Ishikawa (cell line): ENCODE measurements at regions not wholly inside any gene's neighbourhood (a gene's known extent, or its start where the extent isn't known, plus 50 kb on each side); places are given as distances from the start of the nearest gene placed in this dataset.

Source experiments
- CEBPB ChIP-seq: IDR thresholded peaks from 2 replicates; pipeline ENCODE4 v1.6.1; 2012
- CREB1 ChIP-seq: IDR thresholded peaks from 2 replicates; pipeline ENCODE4 v1.6.1; 2012; ENCODE audit warnings: low read depth
- EGR1 ChIP-seq: IDR thresholded peaks from 2 replicates; pipeline ENCODE4 v1.6.1; 2012
- EP300 ChIP-seq: IDR thresholded peaks from 2 replicates; pipeline ENCODE4 v1.6.1; 2012; ENCODE audit warnings: borderline replicate concordance
- FOXM1 ChIP-seq: IDR thresholded peaks from 2 replicates; pipeline ENCODE4 v1.6.1; 2012; ENCODE audit warnings: low read depth, borderline replicate concordance
- NFIC ChIP-seq: IDR thresholded peaks from 2 replicates; pipeline ENCODE4 v1.6.1; 2012
- RAD21 ChIP-seq: IDR thresholded peaks from 2 replicates; pipeline ENCODE4 v1.6.1; 2012; ENCODE audit warnings: low read depth
- REST ChIP-seq: IDR thresholded peaks from 2 replicates; pipeline ENCODE4 v1.6.1; 2012; ENCODE audit warnings: low read depth, mild to moderate bottlenecking
- TAF1 ChIP-seq: IDR thresholded peaks from 2 replicates; pipeline ENCODE4 v1.6.1; 2012; ENCODE audit warnings: low read depth, mild to moderate bottlenecking
- TCF12 ChIP-seq: IDR thresholded peaks from 2 replicates; pipeline ENCODE4 v1.6.1; 2012; ENCODE audit warnings: low read depth
- TEAD4 ChIP-seq: IDR thresholded peaks from 2 replicates; pipeline ENCODE4 v1.6.1; 2012
- YY1 ChIP-seq: IDR thresholded peaks from 2 replicates; pipeline ENCODE4 v1.6.1; 2012; ENCODE audit warnings: low read depth
- ZBTB7A ChIP-seq: IDR thresholded peaks from 2 replicates; pipeline ENCODE4 v1.6.1; 2012; ENCODE audit warnings: low read depth
- TF ChIP-seq, protein P1 (sequence below): IDR thresholded peaks from 2 replicates; pipeline ENCODE4 v1.6.1; 2012
- TF ChIP-seq, protein P2 (sequence below): IDR thresholded peaks from 2 replicates; pipeline ENCODE4 v1.6.1; 2012

DNA sequence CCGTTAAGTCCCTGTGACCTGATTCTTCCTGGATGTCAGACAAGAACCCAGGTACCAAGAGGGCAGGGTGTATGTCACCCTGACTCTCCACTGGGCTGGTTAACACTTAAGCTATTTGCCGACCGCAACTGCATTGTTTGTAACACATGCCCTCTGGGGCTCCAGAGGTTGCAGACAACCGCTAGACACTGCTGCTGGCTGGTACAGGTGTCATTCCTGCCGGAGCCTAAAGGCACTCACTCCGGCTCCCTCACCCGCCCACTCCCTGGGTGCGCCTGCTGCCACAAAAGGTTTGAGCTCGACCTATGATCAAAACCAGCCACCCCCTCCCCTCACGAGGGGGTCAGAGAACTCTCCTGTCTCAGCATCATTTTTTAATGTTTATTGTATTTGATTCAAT lies 208.2 kb downstream of the FAT4 start:
- TF ChIP-seq ZBTB7A (no peak), CREB1 (no peak), EGR1 (no peak), NFIC (no peak), TEAD4 (no peak), FOXM1 (no peak), EP300 (no peak), REST (no peak), RAD21 (no peak), TAF1 (no peak), CEBPB (no peak)
- TF ChIP-seq, protein P1, sequence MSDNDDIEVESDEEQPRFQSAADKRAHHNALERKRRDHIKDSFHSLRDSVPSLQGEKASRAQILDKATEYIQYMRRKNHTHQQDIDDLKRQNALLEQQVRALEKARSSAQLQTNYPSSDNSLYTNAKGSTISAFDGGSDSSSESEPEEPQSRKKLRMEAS = no peak
- TF ChIP-seq, protein P2, sequence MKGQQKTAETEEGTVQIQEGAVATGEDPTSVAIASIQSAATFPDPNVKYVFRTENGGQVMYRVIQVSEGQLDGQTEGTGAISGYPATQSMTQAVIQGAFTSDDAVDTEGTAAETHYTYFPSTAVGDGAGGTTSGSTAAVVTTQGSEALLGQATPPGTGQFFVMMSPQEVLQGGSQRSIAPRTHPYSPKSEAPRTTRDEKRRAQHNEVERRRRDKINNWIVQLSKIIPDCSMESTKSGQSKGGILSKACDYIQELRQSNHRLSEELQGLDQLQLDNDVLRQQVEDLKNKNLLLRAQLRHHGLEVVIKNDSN = no peak

GRCh38 chr4:125526420-125526819 lies 211.7 kb downstream of the FAT4 start:
- TF ChIP-seq EGR1 (no peak), YY1 (no peak), RAD21 (no peak), CEBPB (no peak), TEAD4 (no peak), TAF1 (no peak)

DNA sequence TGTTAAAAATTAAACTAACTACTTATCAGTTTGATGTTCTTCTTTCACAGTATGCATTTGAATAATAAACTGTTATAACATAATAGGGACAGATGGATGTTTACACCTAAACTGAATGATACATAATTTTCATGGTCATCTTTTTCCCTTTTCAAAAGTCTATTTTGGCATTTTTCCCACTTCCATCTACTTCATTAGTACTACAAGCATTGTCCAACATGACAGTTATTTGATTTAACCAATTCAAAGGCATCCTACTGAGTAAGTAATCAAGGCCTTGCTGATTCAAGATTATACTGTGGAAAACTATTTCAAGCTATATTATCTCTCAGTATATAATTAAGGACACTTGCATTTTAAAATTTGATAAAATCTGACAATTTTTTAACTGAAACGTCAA lies 212.9 kb downstream of the FAT4 start:
- no peak for TF ChIP-seq CREB1
- no peak for TF ChIP-seq FOXM1
- TF ChIP-seq, protein P1 = no peak

DNA sequence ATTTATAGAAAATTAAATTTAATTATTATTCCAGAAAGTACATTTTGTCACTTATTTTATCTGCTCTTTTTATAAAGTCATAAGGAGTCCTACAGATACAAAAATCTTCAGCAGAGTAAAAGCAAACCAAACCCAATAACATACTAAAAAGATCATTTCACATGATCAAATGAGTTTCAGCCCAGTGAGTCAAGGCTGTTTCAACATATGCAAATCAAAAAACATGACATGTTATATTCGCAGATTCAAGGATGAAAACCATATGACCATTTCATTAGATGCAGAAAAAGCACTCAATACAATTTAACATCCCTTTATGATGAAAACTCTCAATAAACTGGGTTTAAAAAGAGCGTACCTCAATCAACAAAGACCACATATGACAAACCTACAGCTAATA lies 214.3 kb downstream of the FAT4 start:
- no peak for TF ChIP-seq YY1
- no peak for TF ChIP-seq REST
- no peak for TF ChIP-seq CEBPB
- no peak for TF ChIP-seq TAF1
- TF ChIP-seq CREB1 = no peak
- no peak for TF ChIP-seq RAD21
- TF ChIP-seq TEAD4 = no peak
- TF ChIP-seq, protein P1 = no peak
- no peak for TF ChIP-seq ZBTB7A
- no peak for TF ChIP-seq FOXM1
- TF ChIP-seq TCF12 = no peak
- TF ChIP-seq, protein P2 = no peak
- TF ChIP-seq EP300 = no peak
- TF ChIP-seq NFIC = no peak
- no peak for TF ChIP-seq EGR1

- no peak for TF ChIP-seq YY1
- TF ChIP-seq, protein P1 = no peak
- no peak for TF ChIP-seq TCF12
- TF ChIP-seq CREB1 = no peak
Observed at GRCh38 chr4:125538670-125539069, 223.9 kb downstream of the FAT4 start.

- TF ChIP-seq REST = no peak
- no peak for TF ChIP-seq EGR1
- TF ChIP-seq YY1 = no peak
- TF ChIP-seq FOXM1 = no peak
- TF ChIP-seq, protein P1 = no peak
- no peak for TF ChIP-seq TCF12
- no peak for TF ChIP-seq EP300
- no peak for TF ChIP-seq TEAD4
- no peak for TF ChIP-seq NFIC
- TF ChIP-seq CEBPB = no peak
- no peak for TF ChIP-seq CREB1
- no peak for TF ChIP-seq RAD21
- no peak for TF ChIP-seq TAF1
- TF ChIP-seq, protein P2 = no peak
- TF ChIP-seq ZBTB7A = no peak
Observed at GRCh38 chr4:125539691-125540090, 224.9 kb downstream of the FAT4 start.
